Spleen (tissue), 7 donors: ENCODE measurements at regions not wholly inside any gene's neighbourhood (a gene's known extent, or its start where the extent isn't known, plus 50 kb on each side); places are given as distances from the start of the nearest gene placed in this dataset.

Source experiments
- POLR2AphosphoS5 ChIP-seq, 3 donors: sonication (generic); formaldehyde crosslinking; IDR thresholded peaks; one replicate each; pipeline ENCODE4 v1.5.1; 2017; ENCODE audit warnings: antibody characterized with exemption in 3 of 3
- TF ChIP-seq, protein P1 (sequence below), 11 experiments: fragments of 200-600 bp in 7 of 11; fragments of 450-650 bp in 4 of 11; sonication (generic) in 4 of 11; IDR thresholded peaks in 8 of 11; conservative IDR thresholded peaks in 3 of 11; 1 replicate in 7 of 11; 2 replicates in 4 of 11; pipeline versions ENCODE4 v1.4.0 to v1.8.0; 2016 to 2021; ENCODE audit warnings: antibody characterized with exemption in 11 of 11, inconsistent platforms in 4 of 11, mild to moderate bottlenecking in 1 of 11
- donor health status: DM: no; HTN: no; CAD: no; lungs with moderate emphysema.
- donor health status: DM: no; HTN: no; CAD: no.
- donor health status: DM: no; HTN: no; CAD: no.

DNA sequence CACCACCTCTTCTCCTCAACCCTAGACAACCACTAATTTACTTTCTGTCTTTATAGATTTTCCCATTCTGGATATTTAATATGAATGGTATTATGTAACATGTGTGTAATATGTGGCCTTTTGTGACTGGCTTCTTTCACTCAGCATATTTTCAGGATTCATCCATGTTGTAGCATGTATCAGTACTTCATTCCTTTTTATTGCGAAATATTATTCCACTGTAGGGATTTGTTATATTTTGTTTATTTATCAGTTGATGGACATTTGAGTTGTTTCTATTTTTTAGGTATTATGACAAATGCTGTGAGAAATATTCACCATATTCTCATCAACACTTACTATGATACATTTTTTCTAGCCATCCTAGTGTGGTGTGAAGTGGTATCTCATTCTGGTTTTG lies 138.8 kb upstream of the DLGAP1 start:
- TF ChIP-seq, protein P1, sequence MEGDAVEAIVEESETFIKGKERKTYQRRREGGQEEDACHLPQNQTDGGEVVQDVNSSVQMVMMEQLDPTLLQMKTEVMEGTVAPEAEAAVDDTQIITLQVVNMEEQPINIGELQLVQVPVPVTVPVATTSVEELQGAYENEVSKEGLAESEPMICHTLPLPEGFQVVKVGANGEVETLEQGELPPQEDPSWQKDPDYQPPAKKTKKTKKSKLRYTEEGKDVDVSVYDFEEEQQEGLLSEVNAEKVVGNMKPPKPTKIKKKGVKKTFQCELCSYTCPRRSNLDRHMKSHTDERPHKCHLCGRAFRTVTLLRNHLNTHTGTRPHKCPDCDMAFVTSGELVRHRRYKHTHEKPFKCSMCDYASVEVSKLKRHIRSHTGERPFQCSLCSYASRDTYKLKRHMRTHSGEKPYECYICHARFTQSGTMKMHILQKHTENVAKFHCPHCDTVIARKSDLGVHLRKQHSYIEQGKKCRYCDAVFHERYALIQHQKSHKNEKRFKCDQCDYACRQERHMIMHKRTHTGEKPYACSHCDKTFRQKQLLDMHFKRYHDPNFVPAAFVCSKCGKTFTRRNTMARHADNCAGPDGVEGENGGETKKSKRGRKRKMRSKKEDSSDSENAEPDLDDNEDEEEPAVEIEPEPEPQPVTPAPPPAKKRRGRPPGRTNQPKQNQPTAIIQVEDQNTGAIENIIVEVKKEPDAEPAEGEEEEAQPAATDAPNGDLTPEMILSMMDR (IDR thresholded peaks at IDR 0.05 in 8 of 11, conservative IDR thresholded peaks at IDR 0.05 in 3 of 11), result no peak
- no peak for TF ChIP-seq POLR2AphosphoS5 (IDR thresholded peaks at IDR 0.05)
